GM18517 (cell line): ENCODE measurements at regions not wholly inside any gene's neighbourhood (a gene's known extent, or its start where the extent isn't known, plus 50 kb on each side); places are given as distances from the start of the nearest gene placed in this dataset.

Source experiments
- ATAC-seq: cut with Tn5 transposase; IDR thresholded peaks from one replicate; pipeline ENCODE4 v1.9.1; 2021; ENCODE audit warnings: mild to moderate bottlenecking, moderate library complexity; ENCODE audit not compliant: unreplicated experiment

GRCh38 chr11:109914038-109914437, 179.2 kb upstream of the ZC3H12C start:
- no peak for ATAC-seq

DNA sequence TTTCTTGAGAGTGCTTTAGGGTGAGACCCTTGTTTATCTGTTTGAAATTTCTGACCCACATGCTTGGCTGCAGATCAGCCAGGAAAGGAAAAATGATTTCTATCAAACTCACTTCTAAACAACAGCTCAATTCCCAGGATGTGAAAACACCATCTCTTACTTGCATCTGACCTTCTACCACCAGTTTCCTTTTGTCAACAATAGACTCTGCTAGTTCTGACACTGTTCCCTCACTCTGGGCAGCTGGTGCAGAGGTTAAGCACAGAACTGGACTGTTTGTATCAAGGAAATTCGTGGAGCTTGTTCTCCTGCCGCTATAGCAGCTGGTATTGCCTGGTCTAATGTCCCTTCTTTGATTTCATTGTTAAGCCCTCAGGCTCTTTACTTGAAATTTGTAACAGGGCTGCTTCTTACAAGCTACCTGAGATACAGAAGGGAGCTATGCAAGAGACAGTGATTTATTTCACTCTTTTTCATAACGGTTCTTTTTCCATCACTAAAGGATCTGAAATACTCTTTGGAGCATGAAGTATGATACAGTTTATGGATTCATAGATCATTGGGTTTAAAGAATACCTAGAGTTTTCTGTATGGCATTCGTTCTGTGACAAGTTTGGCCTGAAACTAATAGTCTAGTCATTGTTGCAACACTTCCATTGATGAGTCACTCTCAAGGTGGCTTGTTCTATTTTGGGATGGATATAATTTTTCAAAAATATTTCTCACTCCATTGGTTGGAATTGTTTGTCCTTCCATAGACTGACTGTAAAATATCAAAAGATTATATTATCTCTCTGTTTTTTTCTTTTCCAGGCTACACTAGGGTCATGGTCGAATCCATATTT, 178.2 kb upstream of the ZC3H12C start:
- no peak for ATAC-seq

DNA sequence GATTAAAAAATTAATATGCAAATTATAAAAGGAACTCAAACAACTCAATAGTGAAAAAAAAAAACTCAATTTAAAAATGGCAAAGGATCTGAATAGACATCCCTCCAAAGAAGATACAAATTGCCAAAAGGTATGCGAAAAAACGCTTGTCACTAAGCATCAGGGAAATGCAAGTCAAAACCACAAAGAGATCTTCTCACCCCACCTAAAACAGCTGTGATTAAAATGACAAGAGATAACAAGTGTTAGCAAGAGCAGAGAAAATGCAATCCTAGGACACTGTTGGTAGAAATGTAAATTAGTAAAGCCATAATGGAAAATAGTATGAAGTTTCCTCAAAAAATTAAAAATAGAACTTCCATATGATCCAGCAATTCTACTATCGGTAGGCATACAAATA, 166.3 kb upstream of the ZC3H12C start:
- no peak for ATAC-seq

GRCh38 chr11:109929308-109929707, 163.9 kb upstream of the ZC3H12C start:
- no peak for ATAC-seq

- no peak for ATAC-seq
Observed at GRCh38 chr11:109933126-109933525, 160.1 kb upstream of the ZC3H12C start.

DNA sequence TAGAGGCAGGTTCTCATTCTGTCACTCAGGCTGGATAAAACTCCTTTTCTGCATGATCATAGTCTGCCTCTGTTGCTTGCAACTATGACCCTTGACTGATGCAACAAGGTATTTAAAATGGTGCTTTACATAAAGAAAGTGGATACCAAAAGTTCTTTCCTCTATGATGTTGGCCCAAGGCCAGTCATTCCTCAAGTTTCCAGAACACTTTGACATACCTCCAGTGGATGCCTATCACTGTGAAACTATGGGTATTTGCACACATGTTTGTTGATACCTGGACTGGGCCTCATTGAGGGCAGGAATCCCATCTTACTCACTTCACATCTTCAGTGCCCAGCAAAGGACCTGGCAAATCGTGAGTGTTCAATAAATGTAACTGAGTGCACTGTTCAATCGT, 159.0 kb upstream of the ZC3H12C start:
- no peak for ATAC-seq

DNA sequence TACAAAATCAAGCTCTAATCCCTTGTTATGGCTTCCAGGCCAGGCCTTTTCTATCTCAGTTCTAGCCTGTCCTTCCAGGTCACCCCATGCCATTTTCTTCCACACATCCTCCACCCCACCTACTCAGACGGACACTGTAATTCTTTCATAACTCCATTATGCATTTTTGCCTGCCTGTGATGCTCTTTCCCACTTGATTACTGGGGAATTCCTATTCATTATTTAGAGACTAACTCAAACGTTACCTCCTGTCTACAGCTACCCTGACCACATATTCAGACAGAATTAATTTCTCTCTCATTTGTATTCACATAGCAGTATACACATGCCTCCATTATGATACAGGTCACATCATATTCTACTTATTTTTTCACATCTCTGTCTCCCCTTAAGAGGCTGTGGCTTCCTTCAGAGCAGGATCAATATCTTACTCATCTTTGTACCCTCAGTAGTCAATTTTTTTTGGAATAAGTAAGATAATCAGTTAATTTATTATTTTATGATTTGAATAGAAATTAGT, 156.5 kb upstream of the ZC3H12C start:
- no peak for ATAC-seq

- no peak for ATAC-seq
Observed at GRCh38 chr11:109937968-109938367, 155.2 kb upstream of the ZC3H12C start.

GRCh38 chr11:109939166-109939810, 153.9 kb upstream of the ZC3H12C start:
- ATAC-seq: peak; percentile 68

DNA sequence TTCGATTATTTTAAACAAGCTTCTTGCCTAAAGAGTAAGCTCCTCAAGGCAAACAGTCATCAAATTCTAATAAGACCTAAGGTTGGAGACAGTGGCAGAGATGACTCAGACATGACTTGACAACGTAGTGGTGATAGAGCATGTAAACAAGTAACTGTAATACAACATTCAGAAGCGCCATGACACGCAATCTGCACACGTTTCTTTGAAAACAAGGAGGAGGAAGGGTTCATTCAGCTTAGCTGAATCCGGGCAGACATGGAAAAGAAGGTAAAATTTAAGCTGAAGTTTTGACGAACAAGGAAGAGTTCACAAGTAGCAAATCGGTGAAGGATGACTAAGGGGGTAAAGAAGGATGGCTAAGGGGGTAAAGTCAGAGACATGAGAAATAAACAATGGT, 152.4 kb upstream of the ZC3H12C start:
- no peak for ATAC-seq

- ATAC-seq: peak; percentile 35
Observed at GRCh38 chr11:109945626-109946321, 147.4 kb upstream of the ZC3H12C start.

DNA sequence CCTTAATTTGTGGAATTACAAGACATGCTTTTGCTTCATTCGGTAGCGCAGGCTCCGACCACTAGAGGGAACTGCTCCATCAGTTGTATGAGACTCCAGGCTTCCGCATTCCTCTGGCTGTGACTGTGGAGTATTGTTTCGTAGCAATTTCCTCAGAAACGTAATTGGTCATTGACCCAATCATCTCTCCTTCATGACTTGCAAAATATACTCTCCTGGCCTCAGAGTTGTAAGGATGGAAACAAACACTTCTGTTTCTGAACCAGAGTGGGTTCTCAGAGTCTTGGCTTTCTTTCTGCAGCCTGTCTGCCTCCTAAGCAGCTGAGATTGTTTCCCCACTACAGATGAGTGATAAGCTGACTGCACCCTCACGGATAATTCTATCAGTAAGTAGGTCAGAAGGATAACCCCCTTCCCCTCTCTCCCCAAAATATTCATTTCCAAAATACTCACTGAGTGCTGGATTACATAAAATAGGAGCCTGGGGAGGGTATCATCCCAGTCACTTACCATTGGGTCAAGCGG, 146.8 kb upstream of the ZC3H12C start:
- ATAC-seq: peak; percentile 90

DNA sequence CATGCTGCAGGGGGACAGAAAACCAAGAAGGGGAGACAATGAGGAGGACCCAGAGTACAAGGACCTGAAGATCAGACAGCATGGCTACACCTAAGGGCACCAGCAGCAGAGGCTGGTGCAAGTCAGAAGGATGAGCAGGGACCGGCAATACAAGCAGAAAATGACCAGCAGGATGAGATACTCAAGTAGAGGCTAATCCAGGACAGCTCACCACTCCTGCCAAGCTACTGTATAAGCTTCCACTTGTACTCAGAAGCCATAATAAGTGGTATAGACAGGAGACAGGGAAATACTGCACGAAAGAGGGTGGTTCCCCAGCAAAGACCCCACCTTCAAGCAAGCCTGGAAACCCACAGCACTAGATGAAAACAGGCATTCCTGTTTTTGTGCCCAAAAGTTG, 138.7 kb upstream of the ZC3H12C start:
- ATAC-seq: no peak

GRCh38 chr11:109956124-109956793, 136.9 kb upstream of the ZC3H12C start:
- ATAC-seq: peak; percentile 75

GRCh38 chr11:109957000-109957399, 136.2 kb upstream of the ZC3H12C start:
- ATAC-seq: peak; percentile 58

DNA sequence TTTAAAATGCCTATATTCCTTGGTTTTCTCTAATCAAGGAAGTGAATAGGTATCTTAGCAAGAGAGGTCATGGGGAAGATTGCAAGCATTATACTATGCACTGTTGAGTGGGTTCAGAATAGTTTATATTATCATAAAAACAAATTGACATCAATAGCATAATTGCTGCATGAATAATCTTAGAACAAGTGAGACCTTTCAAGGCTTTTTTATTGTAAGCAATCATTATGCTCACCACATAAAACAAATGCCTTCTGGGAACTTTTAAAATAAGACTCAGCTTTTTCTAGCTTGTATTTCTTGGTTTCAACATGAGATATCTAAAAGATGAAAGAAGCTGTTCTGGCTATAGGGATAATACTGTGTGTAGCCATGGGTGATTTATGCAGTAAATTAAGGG, 135.6 kb upstream of the ZC3H12C start:
- no peak for ATAC-seq

DNA sequence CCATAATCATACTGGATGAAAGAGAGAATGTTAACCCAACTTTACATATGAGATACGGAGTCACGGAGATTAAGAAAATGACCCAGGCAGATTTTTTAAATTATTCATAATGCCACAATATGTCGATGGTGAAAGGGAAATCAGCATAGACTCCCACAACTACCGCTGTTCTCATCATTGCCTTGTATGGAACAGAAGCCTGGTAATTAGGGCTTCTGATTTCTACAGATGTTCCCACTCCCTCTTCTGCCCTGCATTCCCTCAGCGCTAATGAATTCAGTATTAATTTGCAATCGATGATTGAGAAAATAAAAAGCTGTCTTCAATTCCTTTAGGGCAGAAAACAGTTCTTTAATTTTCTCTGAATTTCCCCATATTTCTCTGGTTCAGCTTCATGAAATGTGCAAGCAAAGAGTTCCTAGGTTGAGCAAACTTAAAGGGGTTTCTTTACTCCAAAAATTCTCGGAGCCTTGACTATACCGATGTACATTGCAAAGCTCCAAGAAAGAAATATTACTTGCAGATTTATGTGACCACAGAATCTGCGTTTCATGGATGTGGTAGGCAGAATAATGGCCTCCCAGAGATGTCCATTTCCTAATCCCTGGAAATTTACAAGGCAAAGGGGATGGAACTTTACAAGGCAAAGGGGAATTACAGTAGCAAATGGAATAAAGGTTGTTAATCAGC, 134.9 kb upstream of the ZC3H12C start:
- no peak for ATAC-seq

DNA sequence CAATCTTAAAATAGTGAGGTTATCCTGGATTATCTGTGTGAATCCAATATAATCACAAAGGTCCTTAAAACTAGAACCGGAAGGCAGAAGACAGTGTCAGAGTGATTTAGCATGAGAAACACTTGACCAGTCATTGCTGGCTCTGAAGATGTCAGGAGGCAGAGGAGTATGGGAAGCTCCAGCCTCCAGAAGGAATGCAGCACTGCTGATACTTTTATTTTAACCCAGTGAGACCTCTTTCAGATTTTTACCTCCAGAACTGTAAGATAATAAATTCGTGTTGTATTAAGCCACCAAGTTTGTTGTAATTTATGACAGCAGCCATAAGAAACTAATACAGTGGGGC, 134.4 kb upstream of the ZC3H12C start:
- no peak for ATAC-seq

GRCh38 chr11:109960831-109961230, 132.4 kb upstream of the ZC3H12C start:
- ATAC-seq: no peak

GRCh38 chr11:109961261-109961660, 131.9 kb upstream of the ZC3H12C start:
- ATAC-seq: no peak
